K562 (cell line): ENCODE measurements at regions not wholly inside any gene's neighbourhood (a gene's known extent, or its start where the extent isn't known, plus 50 kb on each side); places are given as distances from the start of the nearest gene placed in this dataset.

Source experiments
- ATAC-seq: fragments of 200-7000 bp; cut with Tn5 transposase; 3 replicates; pipeline ENCODE4 v1.9.1; 2020; ENCODE audit warnings: moderate library complexity
- BruUV-seq: library from RNA; stranded (reverse); fragments of 400-500 nt; replicated peaks from 2 replicates; lab custom pipeline; 2021; lab: Mats Ljungman, UMichigan
- CTCF ChIA-PET: fragments of 300-600 bp; formaldehyde crosslinking; extraction: SDS; loops from one replicate; lab custom pipeline; 2021; ENCODE audit warnings: low intra/inter-chr PET ratio; lab: Yijun Ruan, JAX
- POLR2A ChIA-PET: fragments of 300-600, 350-650 bp; sonication (Branson Sonifier 250); formaldehyde crosslinking; extraction: SDS; loops from one replicate; lab custom pipeline; 2021; ENCODE audit warnings: antibody characterized with exemption, inconsistent platforms; lab: Yijun Ruan, JAX
- DNase-seq, 4 experiments: peaks; one replicate each; pipeline versions ENCODE4 v3.0.0 to v3.0.0-alpha.2; 2011 to 2018; ENCODE audit warnings: low spot score in 3 of 4, mixed read lengths in 3 of 4; ENCODE audit errors: extremely low read depth in 1 of 4
- FAIRE-seq: peaks from 2 replicates; lab custom pipeline; 2011; peaks lifted over from hg19 to GRCh38; lab: Jason Lieb, UNC
- H2AFZ ChIP-seq: 2 replicates; pipeline ENCODE4 v1.6.0; 2011; ENCODE audit warnings: low read depth, low read length, control low read depth, inconsistent platforms
- H3K27ac ChIP-seq: fragments of 200-600 bp; 3 replicates; pipeline ENCODE4 v1.8.0; 2011; ENCODE audit warnings: low read depth, mild to moderate bottlenecking, control low read depth, inconsistent platforms, low read length, moderate library complexity, mixed read lengths; ENCODE audit errors: extremely low read depth
- H3K27me3 ChIP-seq, 2 experiments: fragments of 300-600 bp in 1 of 2; 2 replicates in 1 of 2; 3 replicates in 1 of 2; pipeline versions ENCODE4 v1.6.0 to v1.8.0; 2011; ENCODE audit warnings: inconsistent platforms in 2 of 2, low read length in 2 of 2, mild to moderate bottlenecking in 1 of 2, mixed read lengths in 1 of 2, moderate library complexity in 1 of 2; ENCODE audit not compliant: control insufficient read depth in 2 of 2, insufficient read depth in 2 of 2
- H3K36me3 ChIP-seq: fragments of 300-600 bp; 3 replicates; pipeline ENCODE4 v1.8.0; 2011; ENCODE audit warnings: mild to moderate bottlenecking, low read length, inconsistent platforms; ENCODE audit not compliant: control insufficient read depth, insufficient read depth
- H3K4me1 ChIP-seq, 2 experiments: fragments of 200-600 bp in 1 of 2; replicated peaks in 1 of 2; 2 replicates in 1 of 2; 3 replicates in 1 of 2; pipeline versions ENCODE4 v1.5.1 to v1.8.0; 2011; ENCODE audit warnings: inconsistent platforms in 2 of 2, low read length in 2 of 2, mild to moderate bottlenecking in 1 of 2, mixed read lengths in 1 of 2, moderate library complexity in 1 of 2; ENCODE audit not compliant: control insufficient read depth in 2 of 2, insufficient read depth in 2 of 2
- H3K4me2 ChIP-seq: 2 replicates; pipeline ENCODE4 v1.6.1; 2011; ENCODE audit warnings: low read length, control low read depth, inconsistent platforms, mixed read lengths; ENCODE audit not compliant: insufficient read depth
- H3K4me3 ChIP-seq: fragments of 200-600 bp; sonication (generic), shearing (Covaris generic); 2 replicates; pipeline ENCODE4 v1.5.1; 2016; ENCODE audit warnings: control low read depth, inconsistent platforms
- H3K79me2 ChIP-seq: fragments of 200-600 bp; 3 replicates; pipeline ENCODE4 v1.8.0; 2011; ENCODE audit warnings: low read length, inconsistent platforms; ENCODE audit not compliant: control insufficient read depth, insufficient read depth
- H3K9ac ChIP-seq, 2 experiments: 2 replicates each; pipeline versions ENCODE4 v1.6.0 to v1.6.1; 2011; ENCODE audit warnings: low read depth in 2 of 2, low read length in 2 of 2, control low read depth in 1 of 2, inconsistent platforms in 1 of 2, mild to moderate bottlenecking in 1 of 2, mixed read lengths in 1 of 2; ENCODE audit not compliant: insufficient read depth in 1 of 2
- H3K9me1 ChIP-seq: one replicate; pipeline ENCODE4 v1.6.0; 2011; ENCODE audit warnings: inconsistent platforms, mild to moderate bottlenecking, low read length, moderate library complexity; ENCODE audit not compliant: control insufficient read depth, insufficient read depth
- H3K9me3 ChIP-seq: replicated peaks from 2 replicates; pipeline ENCODE4 v1.5.1; 2011; ENCODE audit warnings: low read depth, low read length, inconsistent platforms; ENCODE audit not compliant: control insufficient read depth, insufficient read depth
- H4K20me1 ChIP-seq: replicated peaks from 2 replicates; pipeline ENCODE4 v1.6.1; 2011; ENCODE audit warnings: low read length, inconsistent platforms, mixed read lengths; ENCODE audit not compliant: control insufficient read depth, insufficient read depth
- CREB5 ChIP-seq: fragments of 250-450 bp; sonication (Bioruptor Pico); IDR thresholded peaks from 2 replicates; pipeline ENCODE4 v1.5.0; 2020; ENCODE audit warnings: mild to moderate bottlenecking
- FOXK1 ChIP-seq: sonication (generic); formaldehyde crosslinking; IDR thresholded peaks from 2 replicates; pipeline ENCODE4 v1.8.0; 2022; ENCODE audit warnings: missing genetic modification reagents, mild to moderate bottlenecking, borderline replicate concordance
- FUS ChIP-seq: fragments of 200-400 bp; formaldehyde crosslinking; optimal IDR thresholded peaks from 2 replicates; pipeline ENCODE3; 2017; ENCODE audit warnings: low read depth, low read length
- MLLT1 ChIP-seq, 2 experiments: fragments of 450-650 bp; IDR thresholded peaks; 2 replicates each; pipeline ENCODE4 v1.6.1; 2016
- PHF20 ChIP-seq: fragments of 450-650 bp; IDR thresholded peaks from 2 replicates; pipeline ENCODE4 v1.6.1; 2018; ENCODE audit not compliant: partially characterized antibody
- SMAD3 ChIP-seq: fragments of 450-650 bp; formaldehyde crosslinking; conservative IDR thresholded peaks from 2 replicates; pipeline ENCODE4 v1.4.0; 2020; ENCODE audit warnings: mild to moderate bottlenecking
- TCFL5 ChIP-seq: fragments of 250-450 bp; sonication (Bioruptor Pico); conservative IDR thresholded peaks from 2 replicates; pipeline ENCODE4 v1.6.1; 2021; ENCODE audit warnings: mild to moderate bottlenecking, moderate library complexity, matching md5 sums
- WGBS: fragments of 100-300 bp; shearing (Covaris generic); methylation state at CpG from one replicate; pipeline ENCODE4 v1.1.6; 2016; ENCODE audit warnings: low coverage, mixed read lengths; ENCODE audit not compliant: insufficient coverage; ENCODE audit errors: missing lambda C conversion rate; 5-methylcytosine and 5-hydroxymethylcytosine counted together
- in situ Hi-C: fragments of 300-500 bp; cut with MboI; formaldehyde crosslinking; loops from 4 replicates; pipeline ENCODE4 v1.15.0; 2018; ENCODE audit warnings: inconsistent platforms, mixed read lengths
- intact Hi-C: fragments of 100-400 bp; cut with micrococcal nuclease; formaldehyde crosslinking; loops from 2 replicates; pipeline ENCODE4 v1.14.2; 2022

GRCh38 chr9:107839371-107839770 lies 349.8 kb upstream of the KLF4 start:
- DNase-seq (no peak), ATAC-seq (no peak), FAIRE-seq (no peak)
- no peaks in the 10 kb centered on the region for H3K4me1 ChIP-seq
- no peaks in the 10 kb centered on the region for H4K20me1 ChIP-seq
- H3K9ac ChIP-seq = no peak overlapping the region
- intact Hi-C loops (no loop called here), in situ Hi-C loops (no loop called here)
- TF ChIP-seq FOXK1 (CRISPR knock-in tag) = no peak
- no peak for TF ChIP-seq FUS
- no peak for TF ChIP-seq TCFL5
- no peak for TF ChIP-seq MLLT1 (IDR thresholded peaks at IDR 0.05)
- TF ChIP-seq PHF20 = no peak
- no peak for TF ChIP-seq CREB5 (CRISPR knock-in tag)
- TF ChIP-seq SMAD3 (CRISPR knock-in tag) = no peak
- 0% methylated on average over 1 of the region's 1 CpG for WGBS
- no peak overlapping the region for H3K4me2 ChIP-seq
- H3K9me1 ChIP-seq = no peaks in the 10 kb centered on the region
- no peak overlapping the region for H2AFZ ChIP-seq
- no peaks in the 10 kb centered on the region; the same call in 1 of the 2 replicates for H3K9me3 ChIP-seq
- no peaks in the 10 kb centered on the region for H3K36me3 ChIP-seq
- ChIA-PET CTCF (no interaction called here), POLR2A (no interaction called here)
- BruUV-seq = no TSS peak
- H3K4me3 ChIP-seq = no peak overlapping the region
- H3K27ac ChIP-seq = no peak overlapping the region
- H3K79me2 ChIP-seq = no peaks in the 10 kb centered on the region
- H3K27me3 ChIP-seq = peaks cover 12 to 33% of the 10 kb centered on the region in 2 experiments
